CD4-positive, alpha-beta T cell (primary cell): ENCODE measurements at regions not wholly inside any gene's neighbourhood (a gene's known extent, or its start where the extent isn't known, plus 50 kb on each side); places are given as distances from the start of the nearest gene placed in this dataset.

Source experiments
- ATAC-seq: fragments of 200-7000 bp; cut with Tn5 transposase; one replicate; pipeline ENCODE4 v1.10.0; 2022; ENCODE audit warnings: mild to moderate bottlenecking; ENCODE audit not compliant: poor library complexity
- CTCF ChIA-PET: fragments of 350-600 bp; sonication (Branson Sonifier 250); formaldehyde crosslinking; loops from one replicate; lab custom pipeline; 2021; ENCODE audit warnings: antibody characterized with exemption, inconsistent platforms; lab: Charles Lee
- POLR2A ChIA-PET: fragments of 350-600 bp; sonication (Branson Sonifier 250); formaldehyde crosslinking; loops from one replicate; lab custom pipeline; 2021; ENCODE audit warnings: antibody characterized with exemption, inconsistent platforms; lab: Charles Lee
- DNase-seq, 14 experiments: peaks; one replicate each; pipeline ENCODE4 v3.0.0-alpha.2; 2013 to 2020; ENCODE audit warnings: mixed read lengths in 2 of 14
- H3K27ac ChIP-seq, 2 donors: one replicate each; pipeline versions ENCODE4 v1.5.1 to v1.7.0; 2013; ENCODE audit warnings: low read length in 2 of 2, low read depth in 1 of 2, mild to moderate bottlenecking in 1 of 2
- H3K27me3 ChIP-seq, 2 experiments: 1 replicate in 1 of 2; 2 replicates in 1 of 2; pipeline versions ENCODE4 v1.6.1 to v1.7.0; 2013; ENCODE audit warnings: low read length in 2 of 2, control low read depth in 1 of 2, mild to moderate bottlenecking in 1 of 2, moderate library complexity in 1 of 2; ENCODE audit not compliant: insufficient read depth in 2 of 2, control insufficient read depth in 1 of 2
- H3K36me3 ChIP-seq: one replicate; pipeline ENCODE4 v1.6.1; 2013; ENCODE audit warnings: low read length, control low read depth; ENCODE audit not compliant: insufficient read depth
- H3K4me1 ChIP-seq: one replicate; pipeline ENCODE4 v1.6.1; 2013; ENCODE audit warnings: low read length, control low read depth; ENCODE audit not compliant: insufficient read depth
- H3K4me3 ChIP-seq: one replicate; pipeline ENCODE4 v1.5.1; 2013; ENCODE audit warnings: mild to moderate bottlenecking, low read length, moderate library complexity
- H3K9me3 ChIP-seq, 2 experiments: 1 replicate in 1 of 2; 2 replicates in 1 of 2; pipeline versions ENCODE4 v1.6.1 to v1.7.0; 2013; ENCODE audit warnings: low read length in 2 of 2, mild to moderate bottlenecking in 2 of 2, control low read depth in 1 of 2, moderate library complexity in 1 of 2; ENCODE audit not compliant: control insufficient read depth in 1 of 2, insufficient read depth in 1 of 2
- H3K27ac Mint-ChIP-seq: one replicate; pipeline ENCODE4 v1.8.0; 2020; ENCODE audit warnings: mixed read lengths
- H3K27me3 Mint-ChIP-seq: one replicate; pipeline ENCODE4 v1.8.0; 2021; ENCODE audit warnings: mixed read lengths
- H3K36me3 Mint-ChIP-seq: one replicate; pipeline ENCODE4 v1.8.0; 2021; ENCODE audit warnings: low read depth, mixed read lengths
- H3K4me1 Mint-ChIP-seq: one replicate; pipeline ENCODE4 v1.8.0; 2021; ENCODE audit warnings: low read depth, mixed read lengths
- H3K4me3 Mint-ChIP-seq: one replicate; pipeline ENCODE4 v1.8.0; 2020; ENCODE audit warnings: mild to moderate bottlenecking, mixed read lengths
- H3K9me3 Mint-ChIP-seq: one replicate; pipeline ENCODE4 v1.8.0; 2020; ENCODE audit warnings: mixed read lengths
- intact Hi-C, 2 experiments: fragments of 100-400 bp; cut with DNase I in 1 of 2; cut with micrococcal nuclease in 1 of 2; formaldehyde crosslinking; loops; one replicate each; pipeline versions ENCODE4 v1.15.1 to v1.9.0; 2023 to 2025; cut with DNase I, micrococcal nuclease
- TF ChIP-seq, protein P1 (sequence below): fragments of 200-600 bp; IDR thresholded peaks from one replicate; pipeline ENCODE4 v1.8.0; 2022; ENCODE audit warnings: antibody characterized with exemption, mild to moderate bottlenecking

GRCh38 chr6:88529726-88530125, 363.6 kb upstream of the CNR1 start:
- no peak overlapping the region for H3K27ac Mint-ChIP-seq
- TF ChIP-seq, protein P1, sequence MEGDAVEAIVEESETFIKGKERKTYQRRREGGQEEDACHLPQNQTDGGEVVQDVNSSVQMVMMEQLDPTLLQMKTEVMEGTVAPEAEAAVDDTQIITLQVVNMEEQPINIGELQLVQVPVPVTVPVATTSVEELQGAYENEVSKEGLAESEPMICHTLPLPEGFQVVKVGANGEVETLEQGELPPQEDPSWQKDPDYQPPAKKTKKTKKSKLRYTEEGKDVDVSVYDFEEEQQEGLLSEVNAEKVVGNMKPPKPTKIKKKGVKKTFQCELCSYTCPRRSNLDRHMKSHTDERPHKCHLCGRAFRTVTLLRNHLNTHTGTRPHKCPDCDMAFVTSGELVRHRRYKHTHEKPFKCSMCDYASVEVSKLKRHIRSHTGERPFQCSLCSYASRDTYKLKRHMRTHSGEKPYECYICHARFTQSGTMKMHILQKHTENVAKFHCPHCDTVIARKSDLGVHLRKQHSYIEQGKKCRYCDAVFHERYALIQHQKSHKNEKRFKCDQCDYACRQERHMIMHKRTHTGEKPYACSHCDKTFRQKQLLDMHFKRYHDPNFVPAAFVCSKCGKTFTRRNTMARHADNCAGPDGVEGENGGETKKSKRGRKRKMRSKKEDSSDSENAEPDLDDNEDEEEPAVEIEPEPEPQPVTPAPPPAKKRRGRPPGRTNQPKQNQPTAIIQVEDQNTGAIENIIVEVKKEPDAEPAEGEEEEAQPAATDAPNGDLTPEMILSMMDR, result no peak
- H3K36me3 Mint-ChIP-seq, result no peaks in the 10 kb centered on the region
- CTCF ChIA-PET, result no interaction called here
- H3K4me1 ChIP-seq, result no peaks in the 10 kb centered on the region
- H3K27ac ChIP-seq, result no peak overlapping the region
- H3K4me3 ChIP-seq, result no peak overlapping the region
- H3K9me3 Mint-ChIP-seq, result peaks cover 3% of the 10 kb centered on the region
- DNase-seq (no peak), ATAC-seq (no peak)
- intact Hi-C loops, result no loop called here
- H3K27me3 ChIP-seq, result peaks cover 0 to 6% of the 10 kb centered on the region in 2 experiments
- no peak overlapping the region for H3K4me3 Mint-ChIP-seq
- no peaks in the 10 kb centered on the region for H3K4me1 Mint-ChIP-seq
- H3K36me3 ChIP-seq, result no peaks in the 10 kb centered on the region
- POLR2A ChIA-PET, result no interaction called here
- H3K27me3 Mint-ChIP-seq, result peaks cover 28% of the 10 kb centered on the region
- peaks cover 0 to 4% of the 10 kb centered on the region in 2 experiments for H3K9me3 ChIP-seq

DNA sequence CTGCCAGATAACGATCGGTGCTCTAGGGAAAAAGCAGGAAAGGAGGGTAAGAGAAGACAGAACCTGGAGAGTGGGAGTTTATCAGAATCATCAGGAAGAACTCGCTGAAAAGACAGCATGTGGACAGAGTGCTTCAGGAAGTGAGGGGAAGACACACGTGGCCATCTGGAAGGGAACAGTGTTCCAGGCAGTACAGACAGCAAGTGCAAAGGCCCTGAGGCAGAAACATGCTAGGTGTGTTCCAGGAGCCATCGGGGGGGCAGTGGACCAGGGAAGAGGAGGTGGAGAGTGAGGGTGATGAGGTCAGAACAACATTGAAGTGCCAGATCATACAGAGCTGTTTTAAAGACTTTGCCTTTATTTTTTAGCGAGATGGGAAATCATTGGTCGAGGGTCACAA, 354.3 kb upstream of the CNR1 start:
- POLR2A ChIA-PET, result no interaction called here
- Histone ChIP-seq H3K4me1 (no peaks in the 10 kb centered on the region), H3K9me3 (no peaks in the 10 kb centered on the region), H3K4me3 (no peak overlapping the region), H3K36me3 (no peaks in the 10 kb centered on the region), H3K27ac (no peak overlapping the region), H3K27me3 (peaks cover 0 to 2% of the 10 kb centered on the region in 2 experiments)
- ATAC-seq, result no peak
- Mint-ChIP-seq H3K27me3 (no peaks in the 10 kb centered on the region), H3K4me1 (no peaks in the 10 kb centered on the region), H3K9me3 (peaks cover 7% of the 10 kb centered on the region), H3K27ac (no peak overlapping the region), H3K4me3 (no peak overlapping the region), H3K36me3 (no peaks in the 10 kb centered on the region)
- intact Hi-C loops, result no loop called here
- CTCF ChIA-PET, result no interaction called here
- TF ChIP-seq, protein P1, result no peak
- DNase-seq, result no peak

DNA sequence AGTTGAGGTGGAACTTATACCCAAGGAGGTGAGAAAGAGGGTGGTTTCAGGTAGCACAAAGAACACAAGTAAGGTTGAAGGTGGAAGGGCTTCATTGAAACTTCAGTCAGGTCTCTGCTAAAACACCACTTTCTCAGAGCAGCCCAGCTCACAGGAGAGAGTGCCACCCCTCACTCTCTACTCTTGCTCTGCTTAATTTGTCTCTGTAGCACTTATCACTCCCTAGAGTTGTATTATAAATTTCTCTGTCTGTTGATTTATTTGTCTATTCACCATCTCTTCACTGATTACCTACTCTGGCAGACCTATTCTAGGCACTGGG, 353.8 kb upstream of the CNR1 start:
- Histone ChIP-seq H3K4me3 (no peak overlapping the region), H3K4me1 (no peaks in the 10 kb centered on the region), H3K9me3 (no peaks in the 10 kb centered on the region), H3K27me3 (peaks cover 0 to 2% of the 10 kb centered on the region in 2 experiments), H3K27ac (no peak overlapping the region), H3K36me3 (no peaks in the 10 kb centered on the region)
- H3K4me3 Mint-ChIP-seq, result no peak overlapping the region
- intact Hi-C loops, result no loop called here
- ChIA-PET CTCF (no interaction called here), POLR2A (no interaction called here)
- H3K27me3 Mint-ChIP-seq, result no peaks in the 10 kb centered on the region
- H3K36me3 Mint-ChIP-seq, result no peaks in the 10 kb centered on the region
- no peaks in the 10 kb centered on the region for H3K4me1 Mint-ChIP-seq
- peaks cover 5% of the 10 kb centered on the region for H3K9me3 Mint-ChIP-seq
- H3K27ac Mint-ChIP-seq, result no peak overlapping the region
- ATAC-seq (no peak), DNase-seq (no peak)
- TF ChIP-seq, protein P1, result no peak
